H1 (cell line): ENCODE measurements at regions not wholly inside any gene's neighbourhood (a gene's known extent, or its start where the extent isn't known, plus 50 kb on each side); places are given as distances from the start of the nearest gene placed in this dataset.

Experiments
- CTCF ChIA-PET: fragments of 300-600 bp; sonication (Branson Sonifier 250); formaldehyde crosslinking; loops from one replicate; lab custom pipeline; 2021; ENCODE audit not compliant: partially characterized antibody; lab: Charles Lee
- POLR2A ChIA-PET: fragments of 300-600 bp; sonication (Branson Sonifier 250); formaldehyde crosslinking; loops from one replicate; lab custom pipeline; 2021; ENCODE audit warnings: inconsistent platforms; ENCODE audit not compliant: partially characterized antibody; lab: Charles Lee
- DNase-seq, 2 experiments: peaks; one replicate each; pipeline versions ENCODE4 v3.0.0 to v3.0.0-alpha.2; 2010 to 2022; ENCODE audit warnings: low spot score in 2 of 2, low read depth in 1 of 2, mixed read lengths in 1 of 2
- FAIRE-seq: peaks from 2 replicates; lab custom pipeline; 2011; peaks lifted over from hg19 to GRCh38; lab: Jason Lieb, UNC
- H2AFZ ChIP-seq: 2 replicates; pipeline ENCODE4 v1.8.1; 2012; ENCODE audit warnings: low read length, inconsistent platforms
- H2AK5ac ChIP-seq: 2 replicates; pipeline ENCODE4 v1.6.1; 2013; ENCODE audit warnings: low read depth, low read length
- H2BK120ac ChIP-seq: replicated peaks from 2 replicates; pipeline ENCODE3; 2013; ENCODE audit warnings: low read depth, low read length, inconsistent platforms
- H2BK12ac ChIP-seq: 2 replicates; pipeline ENCODE4 v1.6.1; 2013; ENCODE audit warnings: low read depth, low read length
- H2BK15ac ChIP-seq: 2 replicates; pipeline ENCODE4 v1.6.1; 2013; ENCODE audit warnings: low read length
- H2BK20ac ChIP-seq: 2 replicates; pipeline ENCODE4 v1.6.1; 2013; ENCODE audit warnings: low read length
- H2BK5ac ChIP-seq: 2 replicates; pipeline ENCODE4 v1.6.1; 2013; ENCODE audit warnings: low read depth, low read length
- H3K14ac ChIP-seq: 2 replicates; pipeline ENCODE4 v1.6.1; 2013; ENCODE audit warnings: inconsistent platforms; ENCODE audit not compliant: insufficient read length
- H3K18ac ChIP-seq: 2 replicates; pipeline ENCODE4 v1.6.1; 2013; ENCODE audit warnings: low read length; ENCODE audit errors: extremely low read depth
- H3K23ac ChIP-seq: 2 replicates; pipeline ENCODE4 v1.6.1; 2013; ENCODE audit warnings: inconsistent platforms; ENCODE audit not compliant: insufficient read length
- H3K23me2 ChIP-seq: 2 replicates; pipeline ENCODE4 v1.6.1; 2013; ENCODE audit warnings: low read depth, low read length
- H3K27ac ChIP-seq: 2 replicates; pipeline ENCODE4 v1.6.1; 2011; ENCODE audit warnings: low read depth, low read length, inconsistent platforms
- H3K27me3 ChIP-seq, 4 experiments: replicated peaks in 1 of 4; 1 replicate in 1 of 4; 2 replicates in 3 of 4; pipeline versions ENCODE4 v1.6.1 to v1.8.1; 2011 to 2013; ENCODE audit warnings: low read length in 3 of 4, mild to moderate bottlenecking in 3 of 4, inconsistent platforms in 2 of 4, mixed read lengths in 2 of 4, moderate library complexity in 1 of 4; ENCODE audit not compliant: control insufficient read depth in 3 of 4, insufficient read depth in 3 of 4; ENCODE audit errors: extremely low read depth in 1 of 4
- H3K36me3 ChIP-seq, 4 experiments: 2 replicates each; pipeline versions ENCODE4 v1.6.1 to v1.8.1; 2011 to 2013; ENCODE audit warnings: mild to moderate bottlenecking in 4 of 4, low read length in 3 of 4, moderate library complexity in 2 of 4, control low read depth in 1 of 4, inconsistent platforms in 1 of 4; ENCODE audit not compliant: insufficient read depth in 4 of 4, control insufficient read depth in 2 of 4
- H3K4ac ChIP-seq: replicated peaks from 2 replicates; pipeline ENCODE3; 2013; ENCODE audit warnings: low read length, low read depth, mixed read lengths, inconsistent platforms; ENCODE audit not compliant: insufficient read length
- H3K4me1 ChIP-seq, 4 experiments: replicated peaks in 1 of 4; 1 replicate in 1 of 4; 2 replicates in 3 of 4; pipeline versions ENCODE4 v1.6.1 to v1.8.1; 2011 to 2013; ENCODE audit warnings: low read length in 3 of 4, inconsistent platforms in 2 of 4, mixed read lengths in 1 of 4; ENCODE audit not compliant: insufficient read depth in 4 of 4, control insufficient read depth in 3 of 4
- H3K4me2 ChIP-seq, 2 experiments: 2 replicates each; pipeline versions ENCODE4 v1.6.1 to v1.8.1; 2011 to 2013; ENCODE audit warnings: low read depth in 2 of 2, low read length in 2 of 2, control low read depth in 1 of 2, inconsistent platforms in 1 of 2, mild to moderate bottlenecking in 1 of 2; ENCODE audit not compliant: insufficient read depth in 1 of 2
- H3K4me3 ChIP-seq, 4 experiments: fragments of 200-600, 300-600 bp in 1 of 4; sonication (generic), shearing (Covaris generic), sonication (Bioruptor Twin) in 1 of 4; 2 replicates each; pipeline versions ENCODE4 v1.5.1 to v1.8.1; 2011 to 2016; ENCODE audit warnings: low read length in 4 of 4, low read depth in 3 of 4, control low read depth in 2 of 4, inconsistent platforms in 2 of 4, mild to moderate bottlenecking in 2 of 4, mixed read lengths in 1 of 4, moderate library complexity in 1 of 4; ENCODE audit not compliant: insufficient read depth in 2 of 4; ENCODE audit errors: extremely low read depth in 1 of 4
- H3K56ac ChIP-seq: replicated peaks from 2 replicates; pipeline ENCODE3; 2013; ENCODE audit warnings: low read depth, mild to moderate bottlenecking, mixed read lengths, low read length, inconsistent platforms; ENCODE audit not compliant: insufficient read length
- H3K79me1 ChIP-seq: 2 replicates; pipeline ENCODE4 v1.6.1; 2013; ENCODE audit warnings: low read depth, low read length, control low read depth
- H3K79me2 ChIP-seq, 2 experiments: 2 replicates each; pipeline versions ENCODE4 v1.6.1 to v1.8.1; 2012 to 2013; ENCODE audit warnings: low read length in 2 of 2, mild to moderate bottlenecking in 2 of 2, inconsistent platforms in 1 of 2; ENCODE audit not compliant: insufficient read depth in 2 of 2, control insufficient read depth in 1 of 2
- H3K9ac ChIP-seq, 4 experiments: replicated peaks in 1 of 4; 1 replicate in 1 of 4; 2 replicates in 3 of 4; pipeline versions ENCODE4 v1.6.1 to v1.8.1; 2011 to 2013; ENCODE audit warnings: low read depth in 3 of 4, low read length in 3 of 4, control low read depth in 2 of 4, mild to moderate bottlenecking in 2 of 4, moderate library complexity in 2 of 4, inconsistent platforms in 1 of 4; ENCODE audit errors: extremely low read depth in 1 of 4
- H3K9me3 ChIP-seq, 2 experiments: 2 replicates each; pipeline versions ENCODE4 v1.6.1 to v1.8.1; 2012 to 2013; ENCODE audit warnings: mild to moderate bottlenecking in 2 of 2, moderate library complexity in 2 of 2, control low read depth in 1 of 2, inconsistent platforms in 1 of 2, low read depth in 1 of 2, low read length in 1 of 2, mixed read lengths in 1 of 2; ENCODE audit not compliant: insufficient read depth in 2 of 2
- H4K20me1 ChIP-seq, 2 experiments: replicated peaks in 1 of 2; 2 replicates each; pipeline versions ENCODE3 to v1.8.1; 2011 to 2013; ENCODE audit warnings: inconsistent platforms in 2 of 2, low read length in 2 of 2, mild to moderate bottlenecking in 1 of 2; ENCODE audit not compliant: insufficient read depth in 2 of 2, control insufficient read depth in 1 of 2
- H4K5ac ChIP-seq: 2 replicates; pipeline ENCODE4 v1.6.1; 2013; ENCODE audit warnings: low read length, low read depth, mixed read lengths, inconsistent platforms; ENCODE audit not compliant: insufficient read length
- H4K8ac ChIP-seq: 2 replicates; pipeline ENCODE4 v1.8.0; 2013; ENCODE audit warnings: mild to moderate bottlenecking, moderate library complexity, low read length, inconsistent platforms; ENCODE audit not compliant: insufficient read depth; ENCODE audit errors: extremely low read depth
- H4K91ac ChIP-seq: replicated peaks from 2 replicates; pipeline ENCODE3; 2013; ENCODE audit warnings: low read length, mixed read lengths, inconsistent platforms; ENCODE audit not compliant: insufficient read length
- BCL11A ChIP-seq, 2 experiments: IDR thresholded peaks; one replicate each; pipeline ENCODE4 v1.6.1; 2011; ENCODE audit warnings: low read depth in 2 of 2, low read length in 2 of 2, mild to moderate bottlenecking in 2 of 2
- BRCA1 ChIP-seq: IDR thresholded peaks from 2 replicates; pipeline ENCODE4 v1.6.1; 2012; ENCODE audit warnings: low read depth, low read length, improper control_type of control experiment
- CEBPB ChIP-seq: IDR thresholded peaks from 2 replicates; pipeline ENCODE4 v1.6.1; 2012; ENCODE audit warnings: low read depth, low read length
- CHD1 ChIP-seq: IDR thresholded peaks from 2 replicates; pipeline ENCODE4 v1.6.1; 2012; ENCODE audit warnings: low read depth, low read length, improper control_type of control experiment
- FOSL1 ChIP-seq: IDR thresholded peaks from 2 replicates; pipeline ENCODE4 v1.6.1; 2011; ENCODE audit warnings: mild to moderate bottlenecking, low read depth, low read length, moderate library complexity; ENCODE audit not compliant: insufficient read depth
- GABPA ChIP-seq: IDR thresholded peaks from 2 replicates; pipeline ENCODE4 v1.6.1; 2011; ENCODE audit warnings: mild to moderate bottlenecking, low read length, moderate library complexity, borderline replicate concordance; ENCODE audit not compliant: insufficient read depth
- HDAC6 ChIP-seq: IDR thresholded peaks from one replicate; pipeline ENCODE4 v1.7.1; 2012; ENCODE audit warnings: low read depth, mild to moderate bottlenecking, inconsistent platforms, low read length, moderate library complexity
- JUN ChIP-seq: IDR thresholded peaks from 2 replicates; pipeline ENCODE4 v1.6.1; 2011; ENCODE audit warnings: low read depth, mild to moderate bottlenecking, improper control_type of control experiment, low read length
- JUND ChIP-seq: IDR thresholded peaks from 2 replicates; pipeline ENCODE4 v1.6.1; 2011; ENCODE audit warnings: mild to moderate bottlenecking, improper control_type of control experiment, low read length
- POLR2A ChIP-seq, 2 experiments: IDR thresholded peaks; 1 replicate in 1 of 2; 2 replicates in 1 of 2; pipeline ENCODE4 v1.6.1; 2011; ENCODE audit warnings: low read depth in 2 of 2, low read length in 2 of 2, mild to moderate bottlenecking in 2 of 2; ENCODE audit errors: control extremely low read depth in 1 of 2
- RFX5 ChIP-seq: IDR thresholded peaks from 2 replicates; pipeline ENCODE4 v1.6.1; 2011; ENCODE audit warnings: low read depth, low read length, improper control_type of control experiment, borderline replicate concordance
- SP2 ChIP-seq: IDR thresholded peaks from 2 replicates; pipeline ENCODE4 v1.6.1; 2012; ENCODE audit warnings: mild to moderate bottlenecking, low read length, inconsistent platforms
- SRF ChIP-seq: IDR thresholded peaks from 2 replicates; pipeline ENCODE4 v1.6.1; 2011; ENCODE audit warnings: mild to moderate bottlenecking, low read depth, low read length, moderate library complexity
- SUZ12 ChIP-seq: fragments of 200-600 bp; sonication (generic); IDR thresholded peaks from 2 replicates; pipeline ENCODE4 v1.6.1; 2012; ENCODE audit warnings: mild to moderate bottlenecking, inconsistent platforms, low read length, moderate library complexity, mixed read lengths
- TAF7 ChIP-seq: optimal IDR thresholded peaks from 2 replicates; pipeline ENCODE3; 2011; ENCODE audit warnings: low read depth, mild to moderate bottlenecking, inconsistent platforms, low read length, moderate library complexity, borderline replicate concordance
- YY1 ChIP-seq: IDR thresholded peaks from 2 replicates; pipeline ENCODE4 v1.6.1; 2011; ENCODE audit warnings: low read depth, mild to moderate bottlenecking, low read length
- WGBS, 2 experiments: shearing (Covaris generic) in 1 of 2; methylation state at CpG; one replicate each; pipeline versions ENCODE4 v1.1.6 to v1.1.7; 2013 to 2015; ENCODE audit warnings: low lambda C conversion rate in 2 of 2, mixed read lengths in 2 of 2, inconsistent platforms in 1 of 2, low coverage in 1 of 2, missing lambda C conversion rate in 1 of 2; ENCODE audit not compliant: insufficient replicate concordance in 2 of 2, insufficient coverage in 1 of 2, insufficient read length in 1 of 2; ENCODE audit errors: extremely low coverage in 1 of 2, missing lambda C conversion rate in 1 of 2; 5-methylcytosine and 5-hydroxymethylcytosine counted together
- TF ChIP-seq, protein P1 (sequence below): IDR thresholded peaks from 2 replicates; pipeline ENCODE4 v1.6.1; 2012; ENCODE audit warnings: inconsistent platforms

DNA sequence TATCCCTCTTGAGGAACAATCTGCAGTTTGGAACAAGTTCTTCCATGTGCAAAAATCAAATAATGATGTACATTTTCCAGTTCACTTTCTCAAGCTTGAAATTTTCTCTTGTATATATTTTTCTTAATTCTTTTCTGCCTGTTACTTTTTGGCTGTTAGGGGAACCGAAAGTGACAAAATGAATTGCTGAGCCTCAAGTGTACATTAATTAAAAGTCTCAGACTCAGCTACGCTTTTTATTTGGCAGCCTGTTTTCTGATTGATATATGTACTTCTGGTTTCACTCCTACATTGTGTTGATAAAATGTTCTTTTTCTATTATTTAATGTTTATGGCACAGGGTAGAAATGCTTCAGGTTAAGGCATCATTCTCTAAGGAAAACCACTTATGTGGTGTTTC lies 999.5 kb downstream of the PDHA2 start:
- H4K91ac ChIP-seq, result no peak overlapping the region
- no peak overlapping the region for H3K4me2 ChIP-seq
- H4K8ac ChIP-seq, result no peak overlapping the region
- ChIA-PET CTCF (no interaction called here), POLR2A (no interaction called here)
- no peaks in the 10 kb centered on the region for H3K79me2 ChIP-seq
- FAIRE-seq (no peak), DNase-seq (no peak)
- no peaks in the 10 kb centered on the region for H3K36me3 ChIP-seq
- H4K5ac ChIP-seq, result no peak overlapping the region
- H3K23ac ChIP-seq, result no peak overlapping the region
- no peak overlapping the region for H2AFZ ChIP-seq
- H3K23me2 ChIP-seq, result no peaks in the 10 kb centered on the region
- H2BK5ac ChIP-seq, result no peak overlapping the region
- H3K18ac ChIP-seq, result no peak overlapping the region
- no peak overlapping the region for H3K56ac ChIP-seq
- H3K4me3 ChIP-seq, result no peak overlapping the region
- no peak overlapping the region for H3K14ac ChIP-seq
- no peak overlapping the region for H2BK12ac ChIP-seq
- no peak overlapping the region for H2AK5ac ChIP-seq
- no peaks in the 10 kb centered on the region for H3K79me1 ChIP-seq
- H3K4me1 ChIP-seq, result no peaks in the 10 kb centered on the region
- no peak overlapping the region for H3K4ac ChIP-seq
- no peaks in the 10 kb centered on the region for H3K9me3 ChIP-seq
- H4K20me1 ChIP-seq, result no peaks in the 10 kb centered on the region
- H2BK15ac ChIP-seq, result no peak overlapping the region
- H3K9ac ChIP-seq, result no peak overlapping the region
- H2BK20ac ChIP-seq, result no peak overlapping the region
- no peak overlapping the region for H2BK120ac ChIP-seq
- WGBS, 2 experiments, result 84% methylated on average over 2 of the region's 2 CpGs; no CpG with 5 or more reads in 1 of the 2 experiments
- no peak overlapping the region for H3K27ac ChIP-seq
- H3K27me3 ChIP-seq, result no peaks in the 10 kb centered on the region
- TF ChIP-seq BRCA1 (no peak), YY1 (no peak), POLR2A (IDR thresholded peaks at IDR 0.05; ENCODE audit: control extremely low read depth in 1 of 2, low read depth in 2 of 2, low read length in 2 of 2) (no peak), JUND (no peak), CHD1 (no peak), JUN (no peak), FOSL1 (no peak), SRF (no peak), SP2 (no peak), BCL11A (IDR thresholded peaks at IDR 0.05; ENCODE audit: low read depth in 2 of 2, low read length in 2 of 2) (no peak), CEBPB (no peak), GABPA (no peak), SUZ12 (no peak), HDAC6 (no peak), RFX5 (no peak), TAF7 (no peak)
- TF ChIP-seq, protein P1, sequence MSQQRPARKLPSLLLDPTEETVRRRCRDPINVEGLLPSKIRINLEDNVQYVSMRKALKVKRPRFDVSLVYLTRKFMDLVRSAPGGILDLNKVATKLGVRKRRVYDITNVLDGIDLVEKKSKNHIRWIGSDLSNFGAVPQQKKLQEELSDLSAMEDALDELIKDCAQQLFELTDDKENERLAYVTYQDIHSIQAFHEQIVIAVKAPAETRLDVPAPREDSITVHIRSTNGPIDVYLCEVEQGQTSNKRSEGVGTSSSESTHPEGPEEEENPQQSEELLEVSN, result no peak
